SHP77 (cell line): ENCODE measurements at regions not wholly inside any gene's neighbourhood (a gene's known extent, or its start where the extent isn't known, plus 50 kb on each side); places are given as distances from the start of the nearest gene placed in this dataset.
A peak's percentile ranks its signal among the peaks of the same experiment; 100 is the strongest.

Source experiments
- DNase-seq, 2 experiments: peaks; one replicate each; lab custom pipeline; 2025; lab: John Stamatoyannopoulos, UW

- no peak for DNase-seq
These were observed 1445.1 kb upstream of the CADM2 start for GRCh38 chr3:83513677-83514076.

GRCh38 chr3:83514130-83514914, 1444.5 kb upstream of the CADM2 start:
- no peak for DNase-seq

GRCh38 chr3:83515123-83515522, 1443.7 kb upstream of the CADM2 start:
- DNase-seq, result no peak

- DNase-seq, result peak; percentile 73 to 76
These were observed 1435.2 kb upstream of the CADM2 start for GRCh38 chr3:83523470-83524073.

- peak; percentile 2 to 13 for DNase-seq
These were observed 1433.9 kb upstream of the CADM2 start for GRCh38 chr3:83524901-83525300.

- no peak for DNase-seq
These were observed 1399.7 kb upstream of the CADM2 start for GRCh38 chr3:83559082-83559481.

GRCh38 chr3:83567935-83568334, 1390.9 kb upstream of the CADM2 start:
- DNase-seq, result peak in 1 of 2 experiments; percentile 17

- no peak for DNase-seq
These were observed 1377.2 kb upstream of the CADM2 start for GRCh38 chr3:83581546-83581945.

GRCh38 chr3:83601704-83602103, 1357.1 kb upstream of the CADM2 start:
- DNase-seq, result no peak

GRCh38 chr3:83622526-83622925, 1336.3 kb upstream of the CADM2 start:
- no peak for DNase-seq

- DNase-seq, result no peak
These were observed 1333.5 kb upstream of the CADM2 start for GRCh38 chr3:83625261-83625660.

- DNase-seq, result no peak
These were observed 1330.3 kb upstream of the CADM2 start for GRCh38 chr3:83628471-83628870.

- no peak for DNase-seq
These were observed 1326.3 kb upstream of the CADM2 start for GRCh38 chr3:83632526-83632925.

GRCh38 chr3:83633758-83634157, 1325.0 kb upstream of the CADM2 start:
- no peak for DNase-seq

GRCh38 chr3:83649692-83650091, 1309.1 kb upstream of the CADM2 start:
- DNase-seq, result no peak

- no peak for DNase-seq
These were observed 1303.7 kb upstream of the CADM2 start for GRCh38 chr3:83655083-83655482.

GRCh38 chr3:83662381-83662960, 1296.3 kb upstream of the CADM2 start:
- no peak for DNase-seq

- no peak for DNase-seq
These were observed 1288.4 kb upstream of the CADM2 start for GRCh38 chr3:83670416-83670815.

- DNase-seq, result no peak
These were observed 1274.7 kb upstream of the CADM2 start for GRCh38 chr3:83683937-83684598.

- DNase-seq, result no peak
These were observed 1252.1 kb upstream of the CADM2 start for GRCh38 chr3:83706669-83707068.

GRCh38 chr3:83715307-83715706, 1243.5 kb upstream of the CADM2 start:
- no peak for DNase-seq

- no peak for DNase-seq
These were observed 1229.2 kb upstream of the CADM2 start for GRCh38 chr3:83729576-83729975.

GRCh38 chr3:83734656-83735055, 1224.1 kb upstream of the CADM2 start:
- DNase-seq, result no peak
